GM10266 (cell line): ENCODE measurements at regions not wholly inside any gene's neighbourhood (a gene's known extent, or its start where the extent isn't known, plus 50 kb on each side); places are given as distances from the start of the nearest gene placed in this dataset.
"Not testable (repeated sequence)": the region's sequence is repeated elsewhere in the genome, so short reads cannot be mapped to it uniquely, and the experiment has no call there.

ENCODE experiments used
- DNase-seq: peaks from one replicate; pipeline ENCODE4 v3.0.0; 2012; ENCODE audit errors: extremely low spot score
- CTCF ChIP-seq: IDR thresholded peaks from 2 replicates; pipeline ENCODE4 v1.5.1; 2012; ENCODE audit warnings: mild to moderate bottlenecking, low read depth; ENCODE audit not compliant: control insufficient read depth, insufficient read depth; ENCODE audit errors: missing control alignments

DNA sequence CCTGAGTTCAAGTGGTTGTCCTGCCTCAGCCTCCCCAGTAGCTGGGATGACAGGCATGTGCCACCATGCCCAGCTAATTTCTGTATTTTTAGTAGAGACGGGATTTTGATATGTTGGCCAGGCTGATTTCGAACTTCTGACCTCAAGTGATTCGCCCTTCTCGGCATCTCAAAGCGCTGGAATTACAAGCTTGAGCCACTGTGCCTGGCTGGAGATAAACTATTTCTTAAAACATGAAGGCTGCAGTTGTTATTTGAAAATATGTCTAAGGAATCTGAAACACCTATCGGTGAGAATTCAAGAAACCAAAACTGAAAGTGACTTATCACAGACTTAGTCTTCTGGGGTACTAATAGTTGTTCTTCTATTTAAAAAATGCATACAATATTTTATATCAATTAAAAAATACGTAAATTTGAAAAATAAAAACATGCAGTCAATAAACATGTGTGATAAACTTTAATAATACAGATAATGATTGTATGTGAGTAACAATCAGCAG is 176.9 kb upstream of the PRSS58 start:
- no peak for TF ChIP-seq CTCF
- DNase-seq, result no peak

GRCh38 chr7:142434133-142434532 is 176.3 kb upstream of the PRSS58 start:
- DNase-seq, result not testable (repeated sequence)

GRCh38 chr7:142432377-142432776 is 174.5 kb upstream of the PRSS58 start:
- no peak for TF ChIP-seq CTCF
- no peak for DNase-seq

- no peak for DNase-seq
- TF ChIP-seq CTCF, result no peak
These were observed 173.6 kb upstream of the PRSS58 start for GRCh38 chr7:142431491-142431890.

DNA sequence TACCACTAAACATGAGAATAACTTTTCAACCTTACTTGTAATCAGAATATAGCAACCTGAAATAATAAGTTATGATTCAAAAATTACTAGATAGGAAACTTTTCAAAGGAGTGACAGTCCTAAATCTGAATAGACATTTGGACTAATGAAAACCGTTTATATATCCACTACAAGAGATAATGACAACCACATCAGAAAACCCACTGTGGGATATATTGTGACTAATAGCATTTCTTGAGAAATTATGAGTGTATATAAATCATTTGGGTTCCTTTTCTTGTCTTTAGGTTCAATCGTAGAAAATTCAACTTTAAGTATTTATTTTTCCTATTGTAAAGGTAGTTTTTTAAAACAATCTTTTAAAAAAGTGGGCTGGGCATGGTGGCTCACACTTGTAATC is 170.2 kb upstream of the PRSS58 start:
- DNase-seq, result no peak
- TF ChIP-seq CTCF, result no peak

DNA sequence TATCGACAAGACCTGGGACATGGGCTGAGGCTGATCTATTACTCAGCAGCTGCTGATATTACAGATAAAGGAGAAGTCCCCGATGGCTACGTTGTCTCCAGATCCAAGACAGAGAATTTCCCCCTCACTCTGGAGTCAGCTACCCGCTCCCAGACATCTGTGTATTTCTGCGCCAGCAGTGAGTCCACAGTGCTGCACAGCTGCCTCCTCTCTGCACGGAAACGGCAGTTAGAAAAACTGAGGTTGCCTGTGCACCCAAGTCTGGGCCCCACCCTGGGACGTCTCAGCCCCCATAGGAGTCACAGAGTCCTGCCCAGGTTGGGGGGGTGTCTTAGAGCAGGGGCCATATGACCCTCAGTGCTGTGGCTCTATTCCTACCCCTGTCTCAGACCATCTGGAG is 167.4 kb upstream of the PRSS58 start:
- TF ChIP-seq CTCF, result no peak
- DNase-seq, result no peak

- TF ChIP-seq CTCF, result no peak
- DNase-seq, result no peak
These were observed 164.8 kb upstream of the PRSS58 start for GRCh38 chr7:142422621-142423020.
